OCI-LY7 (cell line): ENCODE measurements at regions not wholly inside any gene's neighbourhood (a gene's known extent, or its start where the extent isn't known, plus 50 kb on each side); places are given as distances from the start of the nearest gene placed in this dataset.

Experiments used
- CTCF ChIP-seq: fragments of 200-600 bp; sonication (generic); conservative IDR thresholded peaks from 2 replicates; pipeline ENCODE4 v1.5.1; 2014; ENCODE audit warnings: mild to moderate bottlenecking, antibody characterized with exemption, low read length, moderate library complexity, mixed read lengths
- EZH2phosphoT487 ChIP-seq: fragments of 200-600 bp; sonication (generic); IDR thresholded peaks from 2 replicates; pipeline ENCODE4 v1.6.1; 2018; ENCODE audit warnings: low read depth, borderline replicate concordance, mild to moderate bottlenecking, mixed run types, antibody characterized with exemption, low read length, moderate library complexity, mixed read lengths

DNA sequence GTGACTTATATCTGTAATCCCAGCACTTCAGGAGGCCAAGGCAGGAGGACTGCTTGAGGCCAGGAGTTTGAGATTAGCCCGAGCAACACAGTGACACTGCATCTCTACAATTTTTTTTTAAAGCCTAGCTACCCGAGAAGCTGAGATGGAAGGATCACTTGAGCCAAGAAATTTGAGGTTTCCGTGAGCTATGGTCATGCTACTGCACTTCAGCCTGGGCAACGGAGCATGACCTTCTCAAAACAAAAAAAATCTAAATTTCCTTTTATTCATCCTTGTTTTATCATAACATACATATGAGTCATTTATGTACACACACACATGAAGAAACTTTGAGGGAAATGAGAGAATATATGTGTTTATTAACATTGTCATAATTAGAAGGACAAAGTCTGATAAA, 277.5 kb upstream of the MAGI2 start:
- no peak for TF ChIP-seq CTCF
- no peak for TF ChIP-seq EZH2phosphoT487
